HEK293T (cell line): ENCODE measurements at regions not wholly inside any gene's neighbourhood (a gene's known extent, or its start where the extent isn't known, plus 50 kb on each side); places are given as distances from the start of the nearest gene placed in this dataset.

Experiments used
- CTCF ChIA-PET: fragments of 350-600 bp; formaldehyde crosslinking; extraction: SDS; loops from one replicate; lab custom pipeline; 2021; ENCODE audit warnings: antibody characterized with exemption, inconsistent platforms; lab: Yijun Ruan, JAX
- POLR2A ChIA-PET: fragments of 350-600 bp; formaldehyde crosslinking; extraction: SDS; loops from one replicate; lab custom pipeline; 2020; ENCODE audit warnings: antibody characterized with exemption, inconsistent platforms; lab: Yijun Ruan, JAX
- DNase-seq: peaks from one replicate; pipeline ENCODE4 v3.0.0; 2012; ENCODE audit warnings: mixed read lengths; ENCODE audit errors: extremely low spot score
- ARNT ChIP-seq: fragments of 450-650 bp; IDR thresholded peaks from 2 replicates; pipeline ENCODE4 v1.6.1; 2017; ENCODE audit warnings: mild to moderate bottlenecking
- BHLHE40 ChIP-seq: fragments of 450-650 bp; IDR thresholded peaks from 2 replicates; pipeline ENCODE4 v1.6.1; 2016; ENCODE audit warnings: mild to moderate bottlenecking, moderate library complexity, borderline replicate concordance
- CTBP1 ChIP-seq: fragments of 450-650 bp; IDR thresholded peaks from 2 replicates; pipeline ENCODE4 v1.6.1; 2016; ENCODE audit warnings: borderline replicate concordance
- ELF4 ChIP-seq: fragments of 450-650 bp; IDR thresholded peaks from 2 replicates; pipeline ENCODE4 v1.6.1; 2017; ENCODE audit warnings: antibody characterized with exemption
- FOXA1 ChIP-seq: fragments of 450-650 bp; IDR thresholded peaks from 2 replicates; pipeline ENCODE4 v1.6.1; 2016; ENCODE audit warnings: mild to moderate bottlenecking
- FOXK2 ChIP-seq: fragments of 450-650 bp; IDR thresholded peaks from 2 replicates; pipeline ENCODE4 v1.6.1; 2016; ENCODE audit warnings: mild to moderate bottlenecking
- FOXM1 ChIP-seq: fragments of 450-650 bp; IDR thresholded peaks from 2 replicates; pipeline ENCODE4 v1.6.1; 2017; ENCODE audit warnings: mild to moderate bottlenecking, borderline replicate concordance
- HDGF ChIP-seq: fragments of 450-650 bp; IDR thresholded peaks from 2 replicates; pipeline ENCODE4 v1.6.1; 2017; ENCODE audit warnings: antibody characterized with exemption, borderline replicate concordance
- L3MBTL2 ChIP-seq: fragments of 450-650 bp; conservative IDR thresholded peaks from 2 replicates; pipeline ENCODE4 v1.6.1; 2016; ENCODE audit warnings: mild to moderate bottlenecking
- LEF1 ChIP-seq: fragments of 450-650 bp; IDR thresholded peaks from 2 replicates; pipeline ENCODE4 v1.6.1; 2017; ENCODE audit warnings: mild to moderate bottlenecking, borderline replicate concordance
- NFRKB ChIP-seq: fragments of 450-650 bp; IDR thresholded peaks from 2 replicates; pipeline ENCODE4 v1.6.1; 2016; ENCODE audit warnings: mild to moderate bottlenecking, moderate library complexity
- PKNOX1 ChIP-seq: fragments of 450-650 bp; IDR thresholded peaks from 2 replicates; pipeline ENCODE4 v1.6.1; 2016
- SP1 ChIP-seq: fragments of 450-650 bp; IDR thresholded peaks from 2 replicates; pipeline ENCODE4 v1.6.1; 2017
- SUZ12 ChIP-seq: fragments of 450-650 bp; IDR thresholded peaks from 2 replicates; pipeline ENCODE4 v1.6.1; 2016; ENCODE audit warnings: mild to moderate bottlenecking
- TARDBP ChIP-seq: fragments of 450-650 bp; IDR thresholded peaks from 2 replicates; pipeline ENCODE4 v1.6.1; 2016
- ZNF384 ChIP-seq: fragments of 450-650 bp; IDR thresholded peaks from 2 replicates; pipeline ENCODE4 v1.6.1; 2016

- no peak for TF ChIP-seq FOXK2
- TF ChIP-seq FOXA1, result no peak
- TF ChIP-seq BHLHE40, result no peak
- no peak for TF ChIP-seq SUZ12
- TF ChIP-seq NFRKB, result no peak
- TF ChIP-seq TARDBP, result no peak
- TF ChIP-seq ELF4, result no peak
- TF ChIP-seq ZNF384, result no peak
- TF ChIP-seq PKNOX1, result no peak
- TF ChIP-seq L3MBTL2, result no peak
- TF ChIP-seq FOXM1, result no peak
- no peak for TF ChIP-seq SP1
- no peak for TF ChIP-seq CTBP1
- TF ChIP-seq HDGF, result no peak
- no peak for TF ChIP-seq LEF1
- no peak for TF ChIP-seq ARNT
- ChIA-PET CTCF (no interaction called here), POLR2A (no interaction called here)
- no peak for DNase-seq
Measured at GRCh38 chr20:24778585-24779031, 170.5 kb upstream of the CST7 start.

GRCh38 chr20:24779131-24779530 is 169.9 kb upstream of the CST7 start:
- TF ChIP-seq HDGF (no peak), TARDBP (no peak), FOXA1 (no peak), ZNF384 (no peak), PKNOX1 (no peak), FOXM1 (no peak), ELF4 (no peak), NFRKB (no peak), L3MBTL2 (no peak), LEF1 (no peak), BHLHE40 (no peak), SP1 (no peak), ARNT (no peak), CTBP1 (no peak), FOXK2 (no peak), SUZ12 (no peak)
- ChIA-PET POLR2A (no interaction called here), CTCF (no interaction called here)
- no peak for DNase-seq

- no peak for DNase-seq
- TF ChIP-seq SUZ12, result no peak
- no peak for TF ChIP-seq ELF4
- TF ChIP-seq BHLHE40, result no peak
- TF ChIP-seq ARNT, result no peak
- TF ChIP-seq SP1, result no peak
- TF ChIP-seq NFRKB, result no peak
- no peak for TF ChIP-seq ZNF384
- no peak for TF ChIP-seq L3MBTL2
- no peak for TF ChIP-seq HDGF
- no peak for TF ChIP-seq LEF1
- TF ChIP-seq FOXK2, result no peak
- no peak for TF ChIP-seq CTBP1
- no peak for TF ChIP-seq PKNOX1
- no peak for TF ChIP-seq FOXM1
- no peak for TF ChIP-seq FOXA1
- TF ChIP-seq TARDBP, result no peak
- POLR2A ChIA-PET, result no interaction called here
- CTCF ChIA-PET, result interaction anchor here (1.1 to 1.3 kb wide), 2 partner anchors 17 to 310 kb away, joined by 3 read pairs; no protein-coding TSS in a partner anchor
Measured at GRCh38 chr20:24779946-24780345, 169.1 kb upstream of the CST7 start.

- TF ChIP-seq LEF1 (no peak), FOXA1 (no peak), NFRKB (no peak), L3MBTL2 (no peak), HDGF (no peak), FOXM1 (no peak), BHLHE40 (no peak), FOXK2 (no peak), ZNF384 (no peak), CTBP1 (no peak), ARNT (no peak), SUZ12 (no peak), ELF4 (no peak), PKNOX1 (no peak), SP1 (no peak), TARDBP (no peak)
- ChIA-PET CTCF (interaction anchor here (0.6 to 1.3 kb wide), 4 partner anchors 17 to 311 kb away, joined by 3 read pairs; no protein-coding TSS in a partner anchor), POLR2A (interaction anchor here (1.0 kb wide), 1 partner anchor 277 kb away, joined by 3 read pairs; no protein-coding TSS in a partner anchor)
- no peak for DNase-seq
Measured at GRCh38 chr20:24780674-24781417, 168.2 kb upstream of the CST7 start.

GRCh38 chr20:24781418-24781980 is 167.6 kb upstream of the CST7 start:
- POLR2A ChIA-PET, result interaction anchor here (1.0 kb wide), 1 partner anchor 278 kb away, joined by 3 read pairs; no protein-coding TSS in a partner anchor
- TF ChIP-seq HDGF, result no peak
- TF ChIP-seq LEF1, result no peak
- TF ChIP-seq SP1, result no peak
- no peak for TF ChIP-seq FOXM1
- no peak for TF ChIP-seq SUZ12
- no peak for TF ChIP-seq CTBP1
- TF ChIP-seq FOXK2, result no peak
- no peak for TF ChIP-seq PKNOX1
- TF ChIP-seq ARNT, result no peak
- no peak for TF ChIP-seq TARDBP
- TF ChIP-seq ELF4, result no peak
- TF ChIP-seq L3MBTL2, result no peak
- no peak for TF ChIP-seq FOXA1
- TF ChIP-seq ZNF384, result no peak
- no peak for TF ChIP-seq NFRKB
- CTCF ChIA-PET, result interaction anchor here (0.6 to 1.1 kb wide), 2 partner anchors 16 to 159 kb away, joined by 3 read pairs; no protein-coding TSS in a partner anchor
- DNase-seq, result peak; percentile 25
